Activated naive CD8-positive, alpha-beta T cell treated with anti-CD3 and anti-CD28 coated beads, Interleukin-2, amount 10 ng/mL, durations not matched to agents 7 days and 5 days (primary cell): ENCODE measurements at regions not wholly inside any gene's neighbourhood (a gene's known extent, or its start where the extent isn't known, plus 50 kb on each side); places are given as distances from the start of the nearest gene placed in this dataset.

Experiments used
- ATAC-seq: fragments of 150-1000 bp; cut with Tn5 transposase; one replicate; pipeline ENCODE4 v1.10.0; 2021; ENCODE audit warnings: low read depth, moderate library complexity
- POLR2A ChIA-PET: fragments of 350-600 bp; sonication (Branson Sonifier 250); formaldehyde crosslinking; loops from one replicate; lab custom pipeline; 2021; ENCODE audit warnings: antibody characterized with exemption; lab: Charles Lee
- DNase-seq: peaks from one replicate; pipeline ENCODE4 v3.0.0; 2021
- H3K27ac Mint-ChIP-seq: one replicate; pipeline ENCODE4 v1.8.0; 2022; ENCODE audit warnings: mild to moderate bottlenecking, mixed read lengths
- H3K27me3 Mint-ChIP-seq: one replicate; pipeline ENCODE4 v1.8.0; 2022; ENCODE audit warnings: mild to moderate bottlenecking, moderate library complexity, mixed read lengths
- H3K36me3 Mint-ChIP-seq: one replicate; pipeline ENCODE4 v1.8.0; 2021; ENCODE audit warnings: mild to moderate bottlenecking, mixed read lengths
- H3K4me1 Mint-ChIP-seq: one replicate; pipeline ENCODE4 v1.8.0; 2021; ENCODE audit warnings: mixed read lengths
- H3K4me3 Mint-ChIP-seq: one replicate; pipeline ENCODE4 v1.8.0; 2022; ENCODE audit warnings: mild to moderate bottlenecking, moderate library complexity, mixed read lengths
- H3K9me3 Mint-ChIP-seq: one replicate; pipeline ENCODE4 v1.8.0; 2021; ENCODE audit warnings: mixed read lengths

DNA sequence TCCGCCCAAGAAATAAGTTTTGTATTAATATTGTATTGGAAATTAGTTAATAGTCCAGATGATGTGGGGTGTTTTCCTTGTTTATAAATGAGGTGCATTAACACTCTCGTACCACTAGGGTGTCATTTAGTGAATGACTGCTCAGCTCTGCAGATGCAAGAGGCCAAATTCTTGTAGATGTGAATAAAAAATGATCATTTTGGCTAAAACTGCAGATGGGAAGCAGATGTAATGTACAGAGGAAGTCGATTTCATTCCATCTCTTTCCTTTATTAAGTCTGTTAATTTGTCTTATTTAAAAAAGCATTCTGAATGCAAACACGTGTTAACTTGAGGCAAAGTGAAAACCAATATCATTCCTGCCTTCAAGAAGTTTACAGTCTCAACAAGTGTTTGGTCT is 108.1 kb downstream of the DHX15 start:
- peaks cover 11% of the 10 kb centered on the region for H3K4me1 Mint-ChIP-seq
- H3K27me3 Mint-ChIP-seq, result peaks cover 65% of the 10 kb centered on the region
- no peak overlapping the region for H3K4me3 Mint-ChIP-seq
- no peaks in the 10 kb centered on the region for H3K9me3 Mint-ChIP-seq
- POLR2A ChIA-PET, result no interaction called here
- no peak overlapping the region for H3K27ac Mint-ChIP-seq
- DNase-seq, result no peak
- H3K36me3 Mint-ChIP-seq, result no peaks in the 10 kb centered on the region
- no peak for ATAC-seq

DNA sequence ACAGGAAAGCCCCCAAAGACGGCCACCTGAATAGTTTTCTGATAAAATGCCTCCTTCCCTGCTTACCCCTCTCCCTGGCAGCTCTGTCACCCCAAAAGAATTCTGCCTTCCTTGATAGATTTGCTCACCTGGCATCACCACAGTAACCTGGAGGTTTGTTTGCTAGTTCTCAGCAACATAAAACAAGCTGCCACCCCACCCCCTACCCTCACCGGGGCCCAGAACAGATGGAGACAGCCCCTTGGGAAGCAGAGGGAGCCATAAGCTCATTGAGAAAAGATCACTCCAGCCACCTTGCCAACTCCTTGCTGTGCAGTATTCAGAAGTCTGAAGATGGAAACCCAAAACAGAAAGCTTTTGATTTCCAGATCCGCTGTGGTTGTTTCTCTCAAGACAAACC is 108.6 kb downstream of the DHX15 start:
- POLR2A ChIA-PET, result no interaction called here
- H3K4me3 Mint-ChIP-seq, result no peak overlapping the region
- no peaks in the 10 kb centered on the region for H3K9me3 Mint-ChIP-seq
- H3K27ac Mint-ChIP-seq, result no peak overlapping the region
- H3K27me3 Mint-ChIP-seq, result peaks cover 63% of the 10 kb centered on the region
- peaks cover 2% of the 10 kb centered on the region for H3K36me3 Mint-ChIP-seq
- DNase-seq (no peak), ATAC-seq (no peak)
- peaks cover 14% of the 10 kb centered on the region for H3K4me1 Mint-ChIP-seq

DNA sequence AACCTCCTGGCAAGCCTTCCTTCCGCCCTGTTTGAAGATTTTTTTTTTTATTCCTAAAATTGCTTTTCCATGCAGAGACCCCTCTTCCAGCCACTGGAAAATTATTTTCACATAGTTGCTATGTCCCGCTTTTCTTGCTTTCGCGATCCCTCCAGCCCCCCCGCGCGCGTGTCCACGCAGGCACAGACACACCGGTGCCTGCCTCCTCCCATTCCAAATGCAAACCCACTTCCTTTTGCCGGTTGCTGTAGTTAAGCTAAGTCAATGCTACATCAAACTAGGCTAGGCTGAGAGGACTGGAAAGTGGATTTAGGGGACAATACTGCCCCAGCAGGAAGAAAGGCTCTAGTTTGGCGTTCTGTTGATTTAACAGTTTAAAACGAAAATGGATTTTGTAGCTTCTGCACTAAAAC is 111.0 kb downstream of the DHX15 start:
- Mint-ChIP-seq H3K4me1 (peaks cover 28% of the 10 kb centered on the region), H3K9me3 (no peaks in the 10 kb centered on the region), H3K36me3 (peaks cover 2% of the 10 kb centered on the region), H3K27ac (peak overlapping the region; percentile 44), H3K27me3 (peaks cover 75% of the 10 kb centered on the region), H3K4me3 (peak overlapping the region; percentile 88)
- DNase-seq, result peak; percentile 32
- POLR2A ChIA-PET, result no interaction called here
- no peak for ATAC-seq

DNA sequence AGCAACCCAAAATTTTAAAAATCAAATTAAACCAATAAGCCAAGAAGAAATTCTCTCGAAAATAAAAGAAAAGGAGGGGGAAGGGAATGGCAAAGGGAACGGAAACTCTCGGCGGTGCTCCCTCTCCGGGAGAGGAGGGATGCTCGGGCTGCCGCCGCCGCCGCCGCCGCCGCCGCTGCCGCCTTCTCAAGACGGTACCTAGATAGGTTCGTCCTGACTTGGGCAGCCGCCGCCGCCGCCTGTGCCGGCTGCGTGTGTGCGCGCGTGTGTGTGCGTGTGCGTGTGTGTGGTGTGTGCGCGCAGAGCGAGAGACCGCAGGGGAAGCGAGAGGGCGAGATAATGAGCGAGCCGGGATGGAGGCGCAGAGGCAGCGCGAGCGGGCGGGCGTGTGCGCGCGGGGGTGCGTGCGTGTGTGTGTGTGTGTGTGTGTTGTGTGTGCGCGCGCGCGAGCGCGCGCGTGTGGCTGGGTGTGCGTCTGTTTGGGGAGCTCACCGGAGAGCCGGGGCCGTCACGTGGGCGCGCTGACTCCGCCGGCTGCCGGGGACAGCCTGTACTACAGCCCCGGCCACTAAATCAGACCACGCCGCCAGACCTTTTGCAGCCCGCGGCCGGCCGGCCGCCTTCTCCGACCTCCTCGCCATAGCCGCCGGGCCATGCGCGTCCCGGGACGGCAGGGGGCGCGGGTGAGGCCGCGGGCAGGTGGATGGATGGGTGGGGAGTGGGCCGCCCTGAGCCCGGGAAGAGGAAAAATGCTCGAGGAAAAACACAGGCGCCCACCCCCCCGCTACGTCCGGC is 111.6 kb downstream of the DHX15 start:
- Mint-ChIP-seq H3K27me3 (peaks cover 73% of the 10 kb centered on the region), H3K4me1 (peaks cover 28% of the 10 kb centered on the region), H3K4me3 (peak overlapping the region; percentile 93), H3K36me3 (peaks cover 2% of the 10 kb centered on the region), H3K9me3 (no peaks in the 10 kb centered on the region), H3K27ac (peak overlapping the region; percentile 55)
- peak; percentile 70 for DNase-seq
- ATAC-seq, result peak; percentile 62
- POLR2A ChIA-PET, result no interaction called here

DNA sequence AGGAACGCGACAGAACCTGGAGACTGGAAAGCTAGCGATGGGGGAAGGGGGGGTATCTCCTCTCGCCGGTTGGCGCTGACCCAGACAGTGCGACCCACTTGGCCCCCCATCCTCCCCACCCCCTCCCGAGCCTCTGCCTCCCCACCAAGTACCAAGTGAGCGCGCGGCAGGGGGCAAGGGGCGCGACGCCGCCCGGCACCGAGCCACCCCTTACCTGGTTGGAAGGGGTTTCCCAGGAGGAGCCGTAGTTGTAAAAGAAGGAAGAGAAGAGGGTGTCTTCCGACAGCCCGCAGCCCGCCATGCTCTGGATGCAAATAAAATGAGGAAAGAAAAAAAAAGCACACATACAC is 112.2 kb downstream of the DHX15 start:
- Mint-ChIP-seq H3K27ac (no peak overlapping the region), H3K27me3 (peaks cover 78% of the 10 kb centered on the region)
- POLR2A ChIA-PET, result no interaction called here

GRCh38 chr4:24471486-24472160 is 112.7 kb downstream of the DHX15 start:
- POLR2A ChIA-PET, result interaction anchor here (1.3 kb wide), 1 partner anchor 113 kb away, joined by 4 read pairs; the partner anchor contains the start of gene DHX15
- peak; percentile 41 for DNase-seq
- no peak for ATAC-seq

More for the DNA sequence above, 112.2 kb downstream of the DHX15 start:
- peak overlapping the region; percentile 93 for H3K4me3 Mint-ChIP-seq
- H3K4me1 Mint-ChIP-seq, result peaks cover 28% of the 10 kb centered on the region
- H3K36me3 Mint-ChIP-seq, result peaks cover 2% of the 10 kb centered on the region
- DNase-seq (no peak), ATAC-seq (no peak)
- no peaks in the 10 kb centered on the region for H3K9me3 Mint-ChIP-seq

GRCh38 chr4:24470666-24471485 is 113.5 kb downstream of the DHX15 start:
- ATAC-seq, result no peak
- POLR2A ChIA-PET, result interaction anchor here (1.3 kb wide), 1 partner anchor 114 kb away, joined by 4 read pairs; the partner anchor contains the start of gene DHX15
- peak; percentile 46 for DNase-seq
- H3K9me3 Mint-ChIP-seq, result no peaks in the 10 kb centered on the region
- peaks cover 79% of the 10 kb centered on the region for H3K27me3 Mint-ChIP-seq
- peaks cover 28% of the 10 kb centered on the region for H3K4me1 Mint-ChIP-seq
- H3K36me3 Mint-ChIP-seq, result peaks cover 2% of the 10 kb centered on the region
- H3K27ac Mint-ChIP-seq, result peak overlapping the region; percentile 37
- peak overlapping the region; percentile 87 for H3K4me3 Mint-ChIP-seq

More at GRCh38 chr4:24471486-24472160, 112.7 kb downstream of the DHX15 start:
- peak overlapping the region; percentile 37 for H3K27ac Mint-ChIP-seq
- H3K4me3 Mint-ChIP-seq, result peak overlapping the region; percentile 87
- H3K4me1 Mint-ChIP-seq, result peaks cover 28% of the 10 kb centered on the region
- H3K36me3 Mint-ChIP-seq, result peaks cover 2% of the 10 kb centered on the region
- H3K9me3 Mint-ChIP-seq, result no peaks in the 10 kb centered on the region
- H3K27me3 Mint-ChIP-seq, result peaks cover 79% of the 10 kb centered on the region

GRCh38 chr4:24468071-24468470 is 116.3 kb downstream of the DHX15 start:
- ATAC-seq (no peak), DNase-seq (no peak)
- Mint-ChIP-seq H3K4me1 (peaks cover 24% of the 10 kb centered on the region), H3K4me3 (no peak overlapping the region), H3K36me3 (peaks cover 2% of the 10 kb centered on the region), H3K27ac (no peak overlapping the region), H3K9me3 (no peaks in the 10 kb centered on the region), H3K27me3 (peaks cover 66% of the 10 kb centered on the region)
- POLR2A ChIA-PET, result no interaction called here

DNA sequence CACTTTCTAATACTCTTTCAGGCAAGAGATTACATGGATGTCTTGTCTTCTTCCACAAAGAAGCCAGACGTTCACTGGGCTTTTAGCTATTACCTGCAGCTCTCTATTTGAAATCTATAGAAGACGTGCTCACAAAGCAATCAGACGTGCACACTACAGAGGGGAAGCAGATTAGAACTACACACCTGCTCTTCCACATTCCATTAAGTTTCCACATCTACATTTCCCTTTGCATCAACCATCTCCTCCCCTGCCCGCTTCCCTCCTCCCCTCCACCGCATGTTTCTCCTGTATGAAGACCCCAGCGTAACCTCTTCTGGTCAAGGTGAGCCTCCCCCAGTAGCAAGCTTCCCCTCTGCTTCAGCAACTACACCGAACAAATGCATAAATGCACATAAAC is 119.8 kb downstream of the DHX15 start:
- no peak for DNase-seq
- ATAC-seq, result no peak
- Mint-ChIP-seq H3K27ac (no peak overlapping the region), H3K9me3 (no peaks in the 10 kb centered on the region), H3K4me3 (no peak overlapping the region), H3K4me1 (peaks cover 8% of the 10 kb centered on the region), H3K36me3 (no peaks in the 10 kb centered on the region), H3K27me3 (peaks cover 48% of the 10 kb centered on the region)
- POLR2A ChIA-PET, result no interaction called here

GRCh38 chr4:24456431-24456830 is 127.9 kb downstream of the DHX15 start:
- H3K36me3 Mint-ChIP-seq, result no peaks in the 10 kb centered on the region
- no peaks in the 10 kb centered on the region for H3K4me1 Mint-ChIP-seq
- no peak overlapping the region for H3K4me3 Mint-ChIP-seq
- H3K27me3 Mint-ChIP-seq, result peaks cover 7% of the 10 kb centered on the region
- DNase-seq (no peak), ATAC-seq (no peak)
- H3K9me3 Mint-ChIP-seq, result no peaks in the 10 kb centered on the region
- no peak overlapping the region for H3K27ac Mint-ChIP-seq
- POLR2A ChIA-PET, result no interaction called here

- Mint-ChIP-seq H3K9me3 (no peaks in the 10 kb centered on the region), H3K36me3 (no peaks in the 10 kb centered on the region), H3K27ac (no peak overlapping the region), H3K4me1 (no peaks in the 10 kb centered on the region), H3K27me3 (peaks cover 5% of the 10 kb centered on the region), H3K4me3 (no peak overlapping the region)
- POLR2A ChIA-PET, result no interaction called here
- ATAC-seq, result no peak
- DNase-seq, result no peak
Observed at GRCh38 chr4:24453951-24454350, 130.4 kb downstream of the DHX15 start.

- Mint-ChIP-seq H3K27me3 (peaks cover 5% of the 10 kb centered on the region), H3K36me3 (no peaks in the 10 kb centered on the region), H3K4me3 (no peak overlapping the region), H3K4me1 (no peaks in the 10 kb centered on the region), H3K9me3 (no peaks in the 10 kb centered on the region), H3K27ac (no peak overlapping the region)
- POLR2A ChIA-PET, result no interaction called here
- no peak for DNase-seq
- no peak for ATAC-seq
Observed at GRCh38 chr4:24451870-24452269, 132.5 kb downstream of the DHX15 start.

DNA sequence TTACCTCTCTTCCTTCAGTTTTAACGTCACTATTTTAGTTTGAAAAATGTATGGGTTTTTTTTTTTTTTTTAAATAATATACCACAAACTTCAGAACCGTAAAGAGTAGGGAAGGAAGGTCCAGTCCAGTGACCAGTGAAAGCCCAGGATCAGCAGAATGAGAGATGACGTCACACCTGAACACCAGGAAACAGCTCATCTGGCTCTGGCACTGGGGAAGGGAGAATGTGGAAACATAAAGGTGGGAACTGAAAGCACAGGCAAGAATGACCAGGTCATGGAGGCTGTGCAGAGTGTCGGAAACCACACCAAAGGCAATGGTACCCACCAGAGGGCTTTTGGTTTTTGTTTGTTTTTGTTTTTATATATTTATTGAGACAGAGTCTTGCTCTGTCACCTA is 141.2 kb downstream of the DHX15 start:
- no peak overlapping the region for H3K4me3 Mint-ChIP-seq
- H3K4me1 Mint-ChIP-seq, result no peaks in the 10 kb centered on the region
- POLR2A ChIA-PET, result no interaction called here

More for the DNA sequence above, 141.2 kb downstream of the DHX15 start:
- Mint-ChIP-seq H3K27me3 (peaks cover 4% of the 10 kb centered on the region), H3K9me3 (no peaks in the 10 kb centered on the region), H3K36me3 (no peaks in the 10 kb centered on the region), H3K27ac (no peak overlapping the region)
- no peak for ATAC-seq
- no peak for DNase-seq
